ENCODE measurements at regions not wholly inside any gene's neighbourhood (a gene's known extent, or its start where the extent isn't known, plus 50 kb on each side); places are given as distances from the start of the nearest gene placed in this dataset.

- Histone ChIP-seq H2AK9ac (replicated peaks; ENCODE audit: low read depth, low read length, poor library complexity) (no peak overlapping the region), H3K79me1 (ENCODE audit: low read depth in 1 of 2, low read length in 2 of 2) (no peaks in the 10 kb centered on the region), H4K91ac (ENCODE audit: insufficient read depth, low read depth, low read length) (no peak overlapping the region), H3K4me2 (ENCODE audit: low read depth, low read length) (no peak overlapping the region), H4K5ac (ENCODE audit: low read depth, low read length) (no peak overlapping the region), H4K8ac (ENCODE audit: low read depth in 2 of 2, low read length in 2 of 2) (no peak overlapping the region), H2BK15ac (ENCODE audit: low read depth, low read length) (no peak overlapping the region), H3K9me3 (ENCODE audit: control insufficient read depth, insufficient read depth, low read length) (peaks cover 64% of the 10 kb centered on the region), H3K14ac (replicated peaks; ENCODE audit: low read depth, low read length) (no peak overlapping the region), H4K20me1 (ENCODE audit: insufficient read depth, low read length) (no peaks in the 10 kb centered on the region), H3K4me1 (ENCODE audit: control insufficient read depth, insufficient read depth, low read length) (no peaks in the 10 kb centered on the region), H2BK20ac (ENCODE audit: low read depth, low read length) (no peak overlapping the region), H2BK5ac (ENCODE audit: low read depth, low read length, poor library complexity, severe bottlenecking) (no peak overlapping the region), H3K18ac (ENCODE audit: low read depth, low read length) (no peak overlapping the region), H3K4ac (ENCODE audit: low read depth, low read length) (no peak overlapping the region), H3K23ac (ENCODE audit: low read depth, low read length) (no peak overlapping the region), H2AFZ (replicated peaks; ENCODE audit: low read length, poor library complexity) (no peak overlapping the region), H2AK5ac (ENCODE audit: low read depth, low read length) (no peak overlapping the region), H3K9me1 (ENCODE audit: insufficient read depth, low read length) (no peaks in the 10 kb centered on the region), H3K56ac (ENCODE audit: extremely low read depth, insufficient read depth, low read length) (no peak overlapping the region), H3K9ac (ENCODE audit: low read depth, low read length) (no peak overlapping the region), H3K27me3 (ENCODE audit: control insufficient read depth, insufficient read depth, low read length) (no peaks in the 10 kb centered on the region), H3K27ac (ENCODE audit: insufficient read depth, low read length) (no peak overlapping the region), H2BK120ac (ENCODE audit: low read depth, low read length) (no peak overlapping the region), H3K4me3 (ENCODE audit: insufficient read depth, low read depth, low read length) (no peak overlapping the region), H3K36me3 (ENCODE audit: control insufficient read depth, insufficient read depth, low read length) (no peaks in the 10 kb centered on the region)
- dilution Hi-C loops (cut with HindIII; ENCODE audit: low sequenced_read_pairs, unreplicated experiment), result no loop called here
- in situ Hi-C loops (cut with MboI; ENCODE audit: low sequenced_read_pairs), result no loop called here
- WGBS, 2 experiments (ENCODE audit: extremely low coverage in 2 of 2, insufficient read length in 1 of 2), result 69% methylated on average over 17 of the region's 22 CpGs; no CpG with 5 or more reads in 1 of the 2 experiments
- DNase-seq, result no peak
- no TSS peak for BruUV-seq (replicated peaks)
- no peak for ATAC-seq (ENCODE audit: low read depth)
- CTCF ChIA-PET, result no interaction called here
- intact Hi-C loops (cut with micrococcal nuclease), result no loop called here
- TF ChIP-seq RAD21 (IDR thresholded peaks at IDR 0.05; ENCODE audit: low read length) (no peak), RCOR1 (IDR thresholded peaks at IDR 0.05; ENCODE audit: insufficient replicate concordance, low read length) (no peak), CHD1 (IDR thresholded peaks at IDR 0.05; ENCODE audit: low read depth, low read length) (no peak), MXI1 (IDR thresholded peaks at IDR 0.05; ENCODE audit: borderline replicate concordance, low read depth, low read length) (no peak), MAFK (IDR thresholded peaks at IDR 0.05; ENCODE audit: low read depth, low read length) (no peak), MAZ (IDR thresholded peaks at IDR 0.05; ENCODE audit: borderline replicate concordance, low read depth, low read length) (no peak), POLR2A (IDR thresholded peaks at IDR 0.05; ENCODE audit: low read depth, low read length) (no peak), USF2 (IDR thresholded peaks at IDR 0.05; ENCODE audit: low read depth, low read length) (no peak), CEBPB (IDR thresholded peaks at IDR 0.05; ENCODE audit: low read depth, low read length) (no peak), SMC3 (IDR thresholded peaks at IDR 0.05; ENCODE audit: low read depth, low read length) (no peak), ELK1 (IDR thresholded peaks at IDR 0.05; ENCODE audit: borderline replicate concordance, low read depth, low read length) (no peak), FOS (IDR thresholded peaks at IDR 0.05; ENCODE audit: low read depth, low read length) (no peak), BHLHE40 (IDR thresholded peaks at IDR 0.05; ENCODE audit: low read depth, low read length) (no peak), NFE2L2 (IDR thresholded peaks at IDR 0.05; ENCODE audit: low read depth, low read length) (no peak), RFX5 (IDR thresholded peaks at IDR 0.05; ENCODE audit: low read depth, low read length) (no peak)
- TF ChIP-seq, protein P1, sequence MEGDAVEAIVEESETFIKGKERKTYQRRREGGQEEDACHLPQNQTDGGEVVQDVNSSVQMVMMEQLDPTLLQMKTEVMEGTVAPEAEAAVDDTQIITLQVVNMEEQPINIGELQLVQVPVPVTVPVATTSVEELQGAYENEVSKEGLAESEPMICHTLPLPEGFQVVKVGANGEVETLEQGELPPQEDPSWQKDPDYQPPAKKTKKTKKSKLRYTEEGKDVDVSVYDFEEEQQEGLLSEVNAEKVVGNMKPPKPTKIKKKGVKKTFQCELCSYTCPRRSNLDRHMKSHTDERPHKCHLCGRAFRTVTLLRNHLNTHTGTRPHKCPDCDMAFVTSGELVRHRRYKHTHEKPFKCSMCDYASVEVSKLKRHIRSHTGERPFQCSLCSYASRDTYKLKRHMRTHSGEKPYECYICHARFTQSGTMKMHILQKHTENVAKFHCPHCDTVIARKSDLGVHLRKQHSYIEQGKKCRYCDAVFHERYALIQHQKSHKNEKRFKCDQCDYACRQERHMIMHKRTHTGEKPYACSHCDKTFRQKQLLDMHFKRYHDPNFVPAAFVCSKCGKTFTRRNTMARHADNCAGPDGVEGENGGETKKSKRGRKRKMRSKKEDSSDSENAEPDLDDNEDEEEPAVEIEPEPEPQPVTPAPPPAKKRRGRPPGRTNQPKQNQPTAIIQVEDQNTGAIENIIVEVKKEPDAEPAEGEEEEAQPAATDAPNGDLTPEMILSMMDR (conservative IDR thresholded peaks at IDR 0.05; ENCODE audit: low read depth, low read length), result no peak
- POLR2A ChIA-PET (ENCODE audit: unreplicated experiment), result no interaction called here
Observed at GRCh38 chr22:47630741-47631534, 868.5 kb downstream of the TBC1D22A start.

Data from IMR-90 (cell line).